DOHH2 (cell line): ENCODE measurements at regions not wholly inside any gene's neighbourhood (a gene's known extent, or its start where the extent isn't known, plus 50 kb on each side); places are given as distances from the start of the nearest gene placed in this dataset.

Source experiments
- EZH2phosphoT487 ChIP-seq: fragments of 200-600 bp; sonication (generic); IDR thresholded peaks from 2 replicates; pipeline ENCODE4 v1.6.1; 2017; ENCODE audit warnings: borderline replicate concordance, mild to moderate bottlenecking, antibody characterized with exemption, low read length, moderate library complexity, mixed read lengths
- TF ChIP-seq, protein P1 (sequence below): fragments of 200-600 bp; sonication (generic); IDR thresholded peaks from one replicate; pipeline ENCODE4 v1.5.1; 2014; ENCODE audit warnings: antibody characterized with exemption, mild to moderate bottlenecking, low read depth, low read length; ENCODE audit not compliant: poor library complexity, severe bottlenecking

DNA sequence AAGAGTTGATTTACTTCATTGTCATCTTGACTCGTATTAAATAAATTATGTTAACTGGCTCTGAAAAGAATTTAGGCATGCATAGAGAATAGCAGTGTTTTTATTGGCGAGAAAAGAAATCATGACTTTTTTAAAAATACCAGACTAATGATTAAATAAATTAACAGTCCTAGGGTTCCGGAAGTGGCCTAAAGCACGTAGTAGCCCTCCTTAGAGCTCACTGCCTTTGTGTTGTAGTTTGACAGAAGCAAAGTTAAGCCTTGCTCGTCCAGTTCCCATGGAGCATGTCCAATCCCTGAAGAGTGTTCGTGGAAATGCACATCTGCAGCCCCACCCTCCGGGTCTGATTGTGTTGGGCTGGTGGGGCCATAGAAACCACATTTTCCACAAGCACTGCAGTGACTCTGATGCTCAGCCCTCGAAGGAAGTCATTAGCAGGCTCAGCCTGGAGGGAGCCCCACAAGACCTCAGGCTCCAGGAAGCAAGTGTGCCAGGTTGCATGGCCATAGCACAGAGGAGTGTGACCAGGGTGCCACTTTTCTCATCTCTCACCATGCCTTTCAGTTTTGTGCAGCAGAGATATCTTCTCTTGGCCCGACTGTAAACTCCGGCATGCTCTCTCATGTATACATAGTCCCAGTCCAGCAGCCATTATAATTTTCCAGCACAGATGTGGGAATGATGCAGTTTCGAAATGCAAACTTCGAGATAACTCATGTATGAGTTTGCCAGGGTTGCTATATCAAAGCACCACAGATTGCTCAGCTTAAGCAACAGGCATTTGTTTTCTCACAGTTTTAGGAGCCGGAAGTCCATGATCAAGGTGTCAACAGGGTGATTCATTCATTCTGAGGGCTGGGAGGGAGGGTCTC, 188.6 kb upstream of the SH3BP4 start:
- TF ChIP-seq, protein P1, sequence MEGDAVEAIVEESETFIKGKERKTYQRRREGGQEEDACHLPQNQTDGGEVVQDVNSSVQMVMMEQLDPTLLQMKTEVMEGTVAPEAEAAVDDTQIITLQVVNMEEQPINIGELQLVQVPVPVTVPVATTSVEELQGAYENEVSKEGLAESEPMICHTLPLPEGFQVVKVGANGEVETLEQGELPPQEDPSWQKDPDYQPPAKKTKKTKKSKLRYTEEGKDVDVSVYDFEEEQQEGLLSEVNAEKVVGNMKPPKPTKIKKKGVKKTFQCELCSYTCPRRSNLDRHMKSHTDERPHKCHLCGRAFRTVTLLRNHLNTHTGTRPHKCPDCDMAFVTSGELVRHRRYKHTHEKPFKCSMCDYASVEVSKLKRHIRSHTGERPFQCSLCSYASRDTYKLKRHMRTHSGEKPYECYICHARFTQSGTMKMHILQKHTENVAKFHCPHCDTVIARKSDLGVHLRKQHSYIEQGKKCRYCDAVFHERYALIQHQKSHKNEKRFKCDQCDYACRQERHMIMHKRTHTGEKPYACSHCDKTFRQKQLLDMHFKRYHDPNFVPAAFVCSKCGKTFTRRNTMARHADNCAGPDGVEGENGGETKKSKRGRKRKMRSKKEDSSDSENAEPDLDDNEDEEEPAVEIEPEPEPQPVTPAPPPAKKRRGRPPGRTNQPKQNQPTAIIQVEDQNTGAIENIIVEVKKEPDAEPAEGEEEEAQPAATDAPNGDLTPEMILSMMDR = no peak
- TF ChIP-seq EZH2phosphoT487 = no peak
